ENCODE measurements at regions not wholly inside any gene's neighbourhood (a gene's known extent, or its start where the extent isn't known, plus 50 kb on each side); places are given as distances from the start of the nearest gene placed in this dataset.

GRCh38 chr6:148134592-148134991 is 208.0 kb upstream of the SASH1 start:
- no peak for DNase-seq

GRCh38 chr6:148136586-148136985 is 206.1 kb upstream of the SASH1 start:
- no peak for DNase-seq

- no peak for DNase-seq
These were observed 205.0 kb upstream of the SASH1 start for GRCh38 chr6:148137652-148138051.

DNA sequence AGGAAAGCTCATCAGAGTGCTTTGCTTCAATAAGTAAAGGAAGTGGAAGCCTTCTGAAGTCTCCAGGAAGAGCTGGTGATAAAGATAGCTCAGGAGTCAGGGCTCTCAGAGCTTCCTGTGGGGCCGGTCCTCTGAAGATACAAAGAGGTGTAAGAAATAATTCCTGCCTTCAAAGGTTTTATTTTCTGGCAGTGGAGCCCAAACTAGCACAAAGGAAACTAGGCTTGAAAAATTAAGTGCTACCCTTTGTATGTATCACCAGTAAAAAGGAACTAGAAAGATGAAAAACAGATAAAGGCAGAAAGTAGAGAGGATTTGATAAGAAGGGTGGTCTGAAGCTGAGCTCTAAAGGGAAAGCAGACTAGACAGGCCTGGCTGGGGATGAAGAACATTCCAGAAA is 204.1 kb upstream of the SASH1 start:
- no peak for DNase-seq

DNA sequence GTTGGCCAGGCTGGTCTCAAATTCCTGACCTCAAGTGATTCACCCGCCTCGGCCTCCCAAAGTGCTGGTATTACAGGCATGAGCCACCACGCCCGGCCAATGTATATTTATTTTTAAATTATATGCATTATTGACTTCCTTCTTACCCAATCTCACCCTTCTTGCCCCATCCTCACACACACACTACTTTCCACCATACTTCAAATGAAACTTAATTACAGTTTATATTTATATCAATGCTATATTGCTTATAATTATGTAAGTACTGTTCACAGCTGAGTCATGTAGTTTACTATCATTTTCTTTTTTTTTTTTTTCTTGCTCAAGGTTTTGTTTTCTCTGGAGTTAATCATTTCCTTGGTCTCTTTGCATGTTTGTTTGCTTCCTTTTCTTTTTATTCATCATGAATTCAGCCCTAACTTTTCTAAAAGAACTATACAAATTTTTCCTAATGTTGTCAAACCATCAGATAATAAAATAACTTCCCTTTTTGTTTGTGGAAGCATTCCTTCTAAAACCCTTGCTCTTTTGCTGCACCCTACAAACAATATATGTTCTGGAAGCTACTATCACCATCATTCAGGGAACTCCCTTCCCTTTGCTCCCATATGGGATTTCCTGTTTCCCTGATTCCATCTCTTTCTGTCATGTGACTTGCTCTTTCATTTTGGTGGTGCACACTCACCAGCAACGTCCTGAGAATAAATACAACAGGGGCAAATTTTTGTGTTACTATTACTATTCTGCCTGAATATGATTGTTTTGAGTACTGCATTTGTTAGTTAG is 201.7 kb upstream of the SASH1 start:
- DNase-seq: no peak

GRCh38 chr6:148142821-148143220 is 199.8 kb upstream of the SASH1 start:
- no peak for DNase-seq

GRCh38 chr6:148143771-148144170 is 198.9 kb upstream of the SASH1 start:
- no peak for DNase-seq

GRCh38 chr6:148144917-148145521 is 197.6 kb upstream of the SASH1 start:
- DNase-seq: peak; percentile 27

DNA sequence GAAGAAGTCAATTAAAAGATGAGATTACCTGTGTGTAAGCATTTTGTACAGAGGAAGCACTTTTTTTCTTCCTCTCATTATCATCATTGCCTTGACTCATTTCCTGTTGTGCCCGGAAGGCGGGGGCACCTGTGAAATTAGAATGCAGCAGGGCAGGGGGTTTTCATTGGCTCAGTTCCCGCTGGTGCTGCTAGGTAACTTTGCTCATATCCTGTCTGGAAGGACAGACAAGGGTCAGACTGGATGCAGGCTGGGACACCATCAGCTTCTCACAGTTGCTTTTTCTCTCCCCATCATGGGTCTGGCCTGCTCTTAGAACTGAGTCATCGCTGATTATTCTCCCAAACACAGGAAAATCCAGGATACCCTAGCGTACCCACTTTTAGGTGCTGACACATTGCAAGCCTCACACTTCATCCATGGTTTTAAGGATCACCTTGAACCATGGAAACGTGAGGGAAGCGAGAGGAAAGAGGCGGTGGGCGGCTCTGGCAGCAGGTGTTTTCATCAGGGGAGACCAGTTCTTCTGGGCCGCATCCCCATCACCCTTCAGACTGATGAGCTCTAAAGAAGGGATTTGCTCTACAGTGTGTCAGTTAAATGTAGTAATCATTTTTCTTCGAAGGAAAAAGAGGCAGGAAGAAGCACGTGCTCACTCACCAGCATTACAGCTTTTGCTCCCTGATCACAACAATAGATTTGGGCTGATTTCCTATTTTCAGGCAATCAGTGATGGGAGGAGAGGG is 195.7 kb upstream of the SASH1 start:
- DNase-seq: peak; percentile 60

GRCh38 chr6:148147463-148147830 is 195.2 kb upstream of the SASH1 start:
- DNase-seq: no peak

- no peak for DNase-seq
These were observed 190.6 kb upstream of the SASH1 start for GRCh38 chr6:148151896-148152643.

DNA sequence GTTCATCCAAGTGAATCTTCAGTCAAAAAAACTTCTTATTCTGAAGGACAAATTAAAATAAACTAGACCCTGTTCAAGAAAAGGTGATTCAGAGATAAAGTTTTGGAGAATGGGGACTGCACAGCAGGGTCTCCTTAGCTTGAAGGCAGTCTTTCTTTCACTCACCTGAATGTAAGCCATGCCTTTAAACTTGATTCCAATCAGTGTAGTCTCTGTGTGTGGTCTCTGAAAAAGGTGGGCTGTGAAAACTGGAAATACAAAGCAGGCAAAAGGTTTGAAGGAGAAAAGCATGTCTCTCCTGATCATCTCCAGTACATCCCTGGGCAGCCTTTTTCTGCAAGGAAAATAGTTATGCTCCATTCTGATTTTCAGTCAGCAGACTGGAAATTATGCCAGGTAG is 188.0 kb upstream of the SASH1 start:
- no peak for DNase-seq

DNA sequence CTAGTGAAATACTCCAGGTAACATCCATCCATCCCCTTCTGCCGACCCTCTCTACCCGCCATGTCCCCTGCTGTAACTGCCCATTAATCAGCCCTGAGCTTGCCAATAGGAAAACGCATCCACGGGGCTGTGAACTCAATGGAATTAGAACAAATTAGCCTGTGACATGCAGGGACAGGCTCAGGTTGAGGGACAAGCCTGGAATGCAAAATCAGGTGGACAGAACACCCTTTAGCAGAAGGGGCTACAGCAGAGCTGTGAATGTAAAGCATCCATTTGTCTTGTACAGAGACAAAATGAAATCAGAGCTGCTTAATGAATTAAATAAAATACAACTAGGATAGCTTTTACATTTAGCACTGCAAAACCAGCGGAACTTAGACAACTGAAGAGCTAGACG is 187.3 kb upstream of the SASH1 start:
- no peak for DNase-seq

DNA sequence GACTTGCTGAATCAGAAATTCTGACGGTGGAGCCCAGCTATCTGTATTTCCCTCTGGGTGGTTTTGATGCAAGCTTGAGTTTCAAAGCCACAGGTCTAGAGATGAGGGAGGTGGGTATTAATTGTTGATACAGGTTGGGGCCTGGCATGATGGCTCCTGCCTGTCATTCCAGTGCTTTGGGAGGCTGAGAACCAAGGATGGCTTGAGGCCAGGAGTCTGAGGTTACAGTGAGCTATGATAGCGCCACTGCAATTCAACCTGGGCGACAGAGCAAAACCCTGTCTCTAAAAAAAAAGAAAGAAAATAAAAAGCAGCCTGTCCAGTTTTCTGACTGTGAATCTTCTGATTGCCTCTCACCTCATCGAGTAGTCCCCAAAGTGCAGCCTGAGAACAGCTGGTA is 184.8 kb upstream of the SASH1 start:
- DNase-seq: no peak

DNA sequence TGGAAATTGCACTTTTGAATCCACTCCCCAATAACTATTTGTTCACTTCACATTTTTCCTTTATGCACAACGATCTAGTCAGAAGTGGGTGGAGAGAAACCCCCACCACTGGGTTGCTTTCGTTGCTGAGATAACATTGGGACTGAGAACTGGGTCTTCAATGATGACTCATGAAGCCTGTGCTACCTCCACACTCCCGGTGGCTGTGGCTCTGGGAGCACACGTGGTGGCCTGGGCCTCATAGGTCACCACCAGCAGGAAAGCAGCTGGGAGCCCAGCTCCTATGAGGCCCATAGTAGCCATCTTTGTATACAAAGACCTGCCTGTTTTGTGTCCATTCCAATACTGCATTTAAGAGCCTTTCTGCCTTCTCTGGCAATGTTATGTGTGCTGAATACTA is 178.0 kb upstream of the SASH1 start:
- no peak for DNase-seq

- peak; percentile 27 for DNase-seq
These were observed 176.2 kb upstream of the SASH1 start for GRCh38 chr6:148166339-148166968.

- no peak for DNase-seq
These were observed 172.9 kb upstream of the SASH1 start for GRCh38 chr6:148169706-148170105.

- no peak for DNase-seq
These were observed 172.4 kb upstream of the SASH1 start for GRCh38 chr6:148170286-148170685.

DNA sequence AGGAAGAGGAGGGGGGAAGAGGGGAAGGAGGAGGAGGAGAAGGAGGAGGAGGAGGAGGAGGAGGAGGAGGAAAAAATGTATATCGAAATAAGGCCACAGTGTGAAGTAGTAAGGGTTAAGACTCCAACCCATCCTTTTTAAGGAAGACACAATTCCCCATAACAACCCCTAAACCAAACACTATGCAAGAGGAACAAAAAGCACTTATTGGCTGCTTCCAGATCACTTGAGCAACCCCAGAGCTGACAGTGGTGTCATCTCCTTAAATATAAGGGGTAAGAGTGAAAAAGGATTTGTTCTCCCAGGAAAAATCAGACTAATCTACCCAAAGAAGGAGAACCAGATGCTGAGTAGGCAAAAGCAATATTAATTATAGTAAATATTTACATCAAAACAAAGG is 169.1 kb upstream of the SASH1 start:
- no peak for DNase-seq

GRCh38 chr6:148175550-148176188 is 167.0 kb upstream of the SASH1 start:
- DNase-seq: no peak

DNA sequence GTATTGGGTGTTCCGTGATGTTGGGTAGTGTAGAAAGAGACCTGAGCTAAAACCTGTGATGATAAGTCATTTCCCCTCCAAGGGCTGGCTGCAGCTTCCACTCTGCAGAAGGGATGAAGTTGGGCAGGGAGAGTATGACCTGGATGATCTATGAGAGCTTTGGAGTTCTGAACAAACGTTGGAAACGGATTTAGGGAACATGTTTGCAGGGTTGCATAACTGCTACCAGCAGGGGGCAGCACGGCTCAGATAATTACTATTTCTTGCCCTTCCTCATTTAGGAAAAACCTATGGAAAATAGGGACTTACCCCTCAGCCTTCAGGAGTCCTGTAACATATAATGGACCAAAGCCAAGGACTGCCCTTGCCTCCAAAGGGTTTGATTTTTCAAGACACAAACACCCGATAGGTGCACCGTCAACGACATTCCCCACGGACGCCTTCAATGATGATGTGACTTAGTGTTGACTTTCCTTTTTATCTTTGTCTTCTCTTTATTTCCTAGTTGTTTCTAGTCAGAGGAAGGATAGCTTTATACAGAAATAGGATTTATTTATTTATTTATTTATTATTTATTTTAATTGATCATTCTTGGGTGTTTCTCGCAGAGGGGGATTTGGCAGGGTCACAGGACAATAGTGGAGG is 164.9 kb upstream of the SASH1 start:
- DNase-seq: no peak

DNA sequence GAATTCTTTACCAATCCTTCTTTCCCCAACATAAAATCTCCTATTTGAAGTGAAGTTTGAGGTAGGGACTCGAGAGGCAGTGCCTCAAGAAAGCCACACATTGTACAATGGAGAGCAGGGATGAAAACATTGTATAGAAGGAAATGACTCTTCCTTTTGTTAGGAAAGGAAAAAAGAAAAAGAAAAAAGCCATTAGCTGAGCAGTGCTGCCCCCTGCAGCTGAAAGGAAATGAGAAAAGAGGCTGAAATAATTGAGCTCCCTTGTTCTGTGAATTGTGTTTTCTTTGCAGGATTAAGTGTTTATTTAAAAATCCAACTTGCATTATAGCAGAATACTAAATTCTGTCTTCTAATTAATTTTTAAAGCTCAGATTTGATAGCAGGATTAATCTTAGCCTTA is 162.9 kb upstream of the SASH1 start:
- no peak for DNase-seq
